ENCODE measurements at regions not wholly inside any gene's neighbourhood (a gene's known extent, or its start where the extent isn't known, plus 50 kb on each side); places are given as distances from the start of the nearest gene placed in this dataset.

DNA sequence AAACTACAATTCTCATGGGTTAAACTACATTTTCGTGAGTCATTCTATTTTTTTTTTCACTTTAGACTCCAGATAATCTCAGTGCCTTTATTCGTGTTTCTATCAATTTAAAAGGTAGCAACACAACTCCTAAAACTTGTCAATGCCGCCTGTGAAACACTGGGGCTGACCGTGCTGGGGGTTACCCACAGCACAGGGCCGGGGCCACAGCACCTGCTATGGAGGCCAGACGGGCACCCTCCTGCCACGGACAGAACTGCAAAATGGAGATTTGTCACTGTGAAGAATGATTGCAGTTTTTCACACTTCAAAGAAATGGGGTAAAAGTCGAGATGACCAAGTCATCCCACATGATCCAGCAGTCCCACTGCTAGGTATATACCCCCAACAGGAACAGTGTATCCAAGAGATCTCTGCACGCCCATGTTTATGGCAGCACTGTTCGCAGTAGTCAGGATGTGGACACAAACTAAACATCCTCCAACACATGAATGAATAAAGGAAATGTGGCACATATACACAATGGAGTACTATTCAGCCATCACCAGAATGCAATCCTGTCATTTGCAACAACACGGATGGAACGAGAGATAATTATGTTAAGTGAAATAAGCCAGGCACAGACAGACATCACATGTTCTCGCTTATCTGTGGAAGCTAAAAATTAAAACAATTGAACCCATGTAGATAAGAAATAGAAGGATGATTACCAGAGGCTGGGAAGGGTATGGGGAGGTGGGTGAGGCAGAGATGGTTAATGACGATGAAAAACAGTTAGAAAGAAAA is 290.1 kb downstream of the SMOC2 start:
- TF ChIP-seq TAF1 (IDR thresholded peaks at IDR 0.05; ENCODE audit: low read depth, low read length) (no peak), POLR2A (IDR thresholded peaks at IDR 0.05; ENCODE audit: low read depth, low read length) (no peak), POLR2AphosphoS5 (IDR thresholded peaks at IDR 0.05; ENCODE audit: low read depth, low read length) (no peak), PAX5 (IDR thresholded peaks at IDR 0.05; ENCODE audit: insufficient read depth, low read length, severe bottlenecking) (no peak), SPI1 (IDR thresholded peaks at IDR 0.05; ENCODE audit: low read depth, low read length) (no peak), POU2F2 (IDR thresholded peaks at IDR 0.05; ENCODE audit: low read depth, low read length) (no peak)
